ENCODE measurements at regions not wholly inside any gene's neighbourhood (a gene's known extent, or its start where the extent isn't known, plus 50 kb on each side); places are given as distances from the start of the nearest gene placed in this dataset.

- TF ChIP-seq, protein P1, sequence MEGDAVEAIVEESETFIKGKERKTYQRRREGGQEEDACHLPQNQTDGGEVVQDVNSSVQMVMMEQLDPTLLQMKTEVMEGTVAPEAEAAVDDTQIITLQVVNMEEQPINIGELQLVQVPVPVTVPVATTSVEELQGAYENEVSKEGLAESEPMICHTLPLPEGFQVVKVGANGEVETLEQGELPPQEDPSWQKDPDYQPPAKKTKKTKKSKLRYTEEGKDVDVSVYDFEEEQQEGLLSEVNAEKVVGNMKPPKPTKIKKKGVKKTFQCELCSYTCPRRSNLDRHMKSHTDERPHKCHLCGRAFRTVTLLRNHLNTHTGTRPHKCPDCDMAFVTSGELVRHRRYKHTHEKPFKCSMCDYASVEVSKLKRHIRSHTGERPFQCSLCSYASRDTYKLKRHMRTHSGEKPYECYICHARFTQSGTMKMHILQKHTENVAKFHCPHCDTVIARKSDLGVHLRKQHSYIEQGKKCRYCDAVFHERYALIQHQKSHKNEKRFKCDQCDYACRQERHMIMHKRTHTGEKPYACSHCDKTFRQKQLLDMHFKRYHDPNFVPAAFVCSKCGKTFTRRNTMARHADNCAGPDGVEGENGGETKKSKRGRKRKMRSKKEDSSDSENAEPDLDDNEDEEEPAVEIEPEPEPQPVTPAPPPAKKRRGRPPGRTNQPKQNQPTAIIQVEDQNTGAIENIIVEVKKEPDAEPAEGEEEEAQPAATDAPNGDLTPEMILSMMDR (IDR thresholded peaks at IDR 0.05): no peak
- TF ChIP-seq POLR2A (IDR thresholded peaks at IDR 0.05; ENCODE audit: low read depth) (no peak), POLR2AphosphoS5 (IDR thresholded peaks at IDR 0.05) (no peak)
These were observed 120.8 kb upstream of the TMCC3 start for GRCh38 chr12:94771199-94771598.

Measured in esophagus muscularis mucosa (tissue), 3 donors.